SK-N-SH treated with all-trans-retinoic acid at 6 μM for 48 hours (cell line): ENCODE measurements at regions not wholly inside any gene's neighbourhood (a gene's known extent, or its start where the extent isn't known, plus 50 kb on each side); places are given as distances from the start of the nearest gene placed in this dataset.

Experiments
- ARNTL ChIP-seq: fragments of 450-650 bp; formaldehyde crosslinking; IDR thresholded peaks from 2 replicates; pipeline ENCODE4 v1.5.0; 2020; ENCODE audit warnings: low read depth, mild to moderate bottlenecking, moderate library complexity, borderline replicate concordance
- BACH2 ChIP-seq: fragments of 250-450 bp; sonication (Bioruptor Pico); IDR thresholded peaks from 2 replicates; pipeline ENCODE4 v1.9.0; 2021; ENCODE audit warnings: mild to moderate bottlenecking, borderline replicate concordance
- GLIS3 ChIP-seq: fragments of 250-450 bp; sonication (Bioruptor Pico); IDR thresholded peaks from 2 replicates; pipeline ENCODE4 v1.5.0; 2020; ENCODE audit warnings: mild to moderate bottlenecking, moderate library complexity
- RARB ChIP-seq: fragments of 250-450 bp; sonication (Bioruptor Pico); IDR thresholded peaks from 2 replicates; pipeline ENCODE4 v1.8.0; 2021; ENCODE audit warnings: mild to moderate bottlenecking, moderate library complexity
- ZFP3 ChIP-seq: fragments of 250-450 bp; sonication (Bioruptor Pico); IDR thresholded peaks from 2 replicates; pipeline ENCODE4 v1.5.0; 2020; ENCODE audit warnings: mild to moderate bottlenecking, moderate library complexity
- ZFP30 ChIP-seq: fragments of 450-650 bp; formaldehyde crosslinking; IDR thresholded peaks from 2 replicates; pipeline ENCODE4 v1.5.0; 2022; ENCODE audit warnings: mild to moderate bottlenecking, moderate library complexity
- ZNF565 ChIP-seq: fragments of 450-650 bp; formaldehyde crosslinking; conservative IDR thresholded peaks from 2 replicates; pipeline ENCODE4 v1.5.0; 2020; ENCODE audit warnings: low read depth, mild to moderate bottlenecking, moderate library complexity
- ZNF70 ChIP-seq: fragments of 450-650 bp; formaldehyde crosslinking; IDR thresholded peaks from 2 replicates; pipeline ENCODE4 v1.5.0; 2020; ENCODE audit warnings: mild to moderate bottlenecking, moderate library complexity
- TF ChIP-seq, protein P1 (sequence below): fragments of 250-450 bp; sonication (Bioruptor Pico); IDR thresholded peaks from 2 replicates; pipeline ENCODE4 v1.5.1; 2021; ENCODE audit warnings: mild to moderate bottlenecking, moderate library complexity
- TF ChIP-seq, protein P2 (sequence below): fragments of 250-450 bp; sonication (Bioruptor Pico); IDR thresholded peaks from 2 replicates; pipeline ENCODE4 v1.8.0; 2020; ENCODE audit warnings: mild to moderate bottlenecking, moderate library complexity, borderline replicate concordance
- TF ChIP-seq, protein P3 (sequence below): fragments of 250-450 bp; sonication (Bioruptor Pico); IDR thresholded peaks from 2 replicates; pipeline ENCODE4 v1.5.0; 2020; ENCODE audit warnings: mild to moderate bottlenecking, moderate library complexity
- TF ChIP-seq, protein P4 (sequence below): fragments of 250-450 bp; sonication (Bioruptor Pico); IDR thresholded peaks from 2 replicates; pipeline ENCODE4 v1.8.0; 2021; ENCODE audit warnings: low read depth, mild to moderate bottlenecking, moderate library complexity, borderline replicate concordance

DNA sequence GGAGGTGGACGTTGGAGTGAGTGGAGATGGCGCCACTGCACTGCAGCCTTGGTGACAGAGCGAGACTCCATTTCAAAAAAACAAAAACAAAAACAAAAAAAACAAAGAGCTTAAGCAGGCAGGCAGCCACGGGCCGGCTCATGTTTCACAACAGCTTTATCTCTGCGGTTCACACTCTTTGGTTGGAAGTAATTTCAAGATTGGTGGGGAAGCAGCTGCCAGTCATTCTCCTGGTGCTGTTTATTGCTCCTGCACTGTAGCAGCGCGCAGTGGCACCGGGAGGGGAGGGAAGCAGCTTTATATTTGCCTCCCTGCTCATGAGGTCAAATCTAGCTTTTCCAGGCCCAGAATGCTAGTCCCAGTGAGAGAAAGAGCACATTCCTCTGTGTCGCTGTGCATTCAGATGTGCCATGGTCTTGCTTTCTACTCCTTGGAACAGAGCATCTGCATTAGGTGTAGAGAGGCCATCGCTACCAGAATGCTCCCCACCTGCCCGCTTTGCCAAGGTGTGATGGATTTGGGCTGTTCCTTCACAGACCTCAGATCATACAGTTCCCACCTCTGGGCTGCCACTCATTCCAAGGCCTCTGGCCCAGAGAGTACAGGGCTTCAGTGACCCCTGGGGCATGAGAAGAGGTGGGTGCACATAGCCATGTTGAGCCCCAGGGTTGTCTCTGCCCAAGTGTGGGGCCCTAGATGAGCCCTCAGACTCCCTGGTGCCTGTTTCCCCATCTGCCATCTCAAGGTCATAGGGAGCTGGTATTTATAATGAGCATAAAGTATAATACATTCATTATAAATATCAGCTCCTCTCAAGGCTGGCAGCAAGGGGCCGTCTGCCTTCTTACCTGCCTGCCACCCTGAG lies 270.4 kb downstream of the MED10 start:
- TF ChIP-seq BACH2 (CRISPR knock-in tag) (no peak), ZNF70 (CRISPR knock-in tag) (no peak), ZFP30 (CRISPR knock-in tag) (no peak), ZNF565 (CRISPR knock-in tag) (no peak), ARNTL (no peak), RARB (no peak), ZFP3 (CRISPR knock-in tag) (no peak), GLIS3 (no peak)
- TF ChIP-seq, protein P1, sequence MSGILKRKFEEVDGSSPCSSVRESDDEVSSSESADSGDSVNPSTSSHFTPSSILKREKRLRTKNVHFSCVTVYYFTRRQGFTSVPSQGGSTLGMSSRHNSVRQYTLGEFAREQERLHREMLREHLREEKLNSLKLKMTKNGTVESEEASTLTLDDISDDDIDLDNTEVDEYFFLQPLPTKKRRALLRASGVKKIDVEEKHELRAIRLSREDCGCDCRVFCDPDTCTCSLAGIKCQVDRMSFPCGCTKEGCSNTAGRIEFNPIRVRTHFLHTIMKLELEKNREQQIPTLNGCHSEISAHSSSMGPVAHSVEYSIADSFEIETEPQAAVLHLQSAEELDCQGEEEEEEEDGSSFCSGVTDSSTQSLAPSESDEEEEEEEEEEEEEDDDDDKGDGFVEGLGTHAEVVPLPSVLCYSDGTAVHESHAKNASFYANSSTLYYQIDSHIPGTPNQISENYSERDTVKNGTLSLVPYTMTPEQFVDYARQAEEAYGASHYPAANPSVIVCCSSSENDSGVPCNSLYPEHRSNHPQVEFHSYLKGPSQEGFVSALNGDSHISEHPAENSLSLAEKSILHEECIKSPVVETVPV: no peak
- TF ChIP-seq, protein P2, sequence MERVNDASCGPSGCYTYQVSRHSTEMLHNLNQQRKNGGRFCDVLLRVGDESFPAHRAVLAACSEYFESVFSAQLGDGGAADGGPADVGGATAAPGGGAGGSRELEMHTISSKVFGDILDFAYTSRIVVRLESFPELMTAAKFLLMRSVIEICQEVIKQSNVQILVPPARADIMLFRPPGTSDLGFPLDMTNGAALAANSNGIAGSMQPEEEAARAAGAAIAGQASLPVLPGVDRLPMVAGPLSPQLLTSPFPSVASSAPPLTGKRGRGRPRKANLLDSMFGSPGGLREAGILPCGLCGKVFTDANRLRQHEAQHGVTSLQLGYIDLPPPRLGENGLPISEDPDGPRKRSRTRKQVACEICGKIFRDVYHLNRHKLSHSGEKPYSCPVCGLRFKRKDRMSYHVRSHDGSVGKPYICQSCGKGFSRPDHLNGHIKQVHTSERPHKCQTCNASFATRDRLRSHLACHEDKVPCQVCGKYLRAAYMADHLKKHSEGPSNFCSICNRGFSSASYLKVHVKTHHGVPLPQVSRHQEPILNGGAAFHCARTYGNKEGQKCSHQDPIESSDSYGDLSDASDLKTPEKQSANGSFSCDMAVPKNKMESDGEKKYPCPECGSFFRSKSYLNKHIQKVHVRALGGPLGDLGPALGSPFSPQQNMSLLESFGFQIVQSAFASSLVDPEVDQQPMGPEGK: no peak
- TF ChIP-seq, protein P3, sequence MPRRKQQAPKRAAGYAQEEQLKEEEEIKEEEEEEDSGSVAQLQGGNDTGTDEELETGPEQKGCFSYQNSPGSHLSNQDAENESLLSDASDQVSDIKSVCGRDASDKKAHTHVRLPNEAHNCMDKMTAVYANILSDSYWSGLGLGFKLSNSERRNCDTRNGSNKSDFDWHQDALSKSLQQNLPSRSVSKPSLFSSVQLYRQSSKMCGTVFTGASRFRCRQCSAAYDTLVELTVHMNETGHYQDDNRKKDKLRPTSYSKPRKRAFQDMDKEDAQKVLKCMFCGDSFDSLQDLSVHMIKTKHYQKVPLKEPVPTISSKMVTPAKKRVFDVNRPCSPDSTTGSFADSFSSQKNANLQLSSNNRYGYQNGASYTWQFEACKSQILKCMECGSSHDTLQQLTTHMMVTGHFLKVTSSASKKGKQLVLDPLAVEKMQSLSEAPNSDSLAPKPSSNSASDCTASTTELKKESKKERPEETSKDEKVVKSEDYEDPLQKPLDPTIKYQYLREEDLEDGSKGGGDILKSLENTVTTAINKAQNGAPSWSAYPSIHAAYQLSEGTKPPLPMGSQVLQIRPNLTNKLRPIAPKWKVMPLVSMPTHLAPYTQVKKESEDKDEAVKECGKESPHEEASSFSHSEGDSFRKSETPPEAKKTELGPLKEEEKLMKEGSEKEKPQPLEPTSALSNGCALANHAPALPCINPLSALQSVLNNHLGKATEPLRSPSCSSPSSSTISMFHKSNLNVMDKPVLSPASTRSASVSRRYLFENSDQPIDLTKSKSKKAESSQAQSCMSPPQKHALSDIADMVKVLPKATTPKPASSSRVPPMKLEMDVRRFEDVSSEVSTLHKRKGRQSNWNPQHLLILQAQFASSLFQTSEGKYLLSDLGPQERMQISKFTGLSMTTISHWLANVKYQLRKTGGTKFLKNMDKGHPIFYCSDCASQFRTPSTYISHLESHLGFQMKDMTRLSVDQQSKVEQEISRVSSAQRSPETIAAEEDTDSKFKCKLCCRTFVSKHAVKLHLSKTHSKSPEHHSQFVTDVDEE (CRISPR knock-in tag): no peak
- TF ChIP-seq, protein P4, sequence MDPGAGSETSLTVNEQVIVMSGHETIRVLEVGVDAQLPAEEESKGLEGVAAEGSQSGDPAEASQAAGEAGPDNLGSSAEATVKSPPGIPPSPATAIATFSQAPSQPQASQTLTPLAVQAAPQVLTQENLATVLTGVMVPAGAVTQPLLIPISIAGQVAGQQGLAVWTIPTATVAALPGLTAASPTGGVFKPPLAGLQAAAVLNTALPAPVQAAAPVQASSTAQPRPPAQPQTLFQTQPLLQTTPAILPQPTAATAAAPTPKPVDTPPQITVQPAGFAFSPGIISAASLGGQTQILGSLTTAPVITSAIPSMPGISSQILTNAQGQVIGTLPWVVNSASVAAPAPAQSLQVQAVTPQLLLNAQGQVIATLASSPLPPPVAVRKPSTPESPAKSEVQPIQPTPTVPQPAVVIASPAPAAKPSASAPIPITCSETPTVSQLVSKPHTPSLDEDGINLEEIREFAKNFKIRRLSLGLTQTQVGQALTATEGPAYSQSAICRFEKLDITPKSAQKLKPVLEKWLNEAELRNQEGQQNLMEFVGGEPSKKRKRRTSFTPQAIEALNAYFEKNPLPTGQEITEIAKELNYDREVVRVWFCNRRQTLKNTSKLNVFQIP: no peak
